ENCODE measurements at regions not wholly inside any gene's neighbourhood (a gene's known extent, or its start where the extent isn't known, plus 50 kb on each side); places are given as distances from the start of the nearest gene placed in this dataset.

DNA sequence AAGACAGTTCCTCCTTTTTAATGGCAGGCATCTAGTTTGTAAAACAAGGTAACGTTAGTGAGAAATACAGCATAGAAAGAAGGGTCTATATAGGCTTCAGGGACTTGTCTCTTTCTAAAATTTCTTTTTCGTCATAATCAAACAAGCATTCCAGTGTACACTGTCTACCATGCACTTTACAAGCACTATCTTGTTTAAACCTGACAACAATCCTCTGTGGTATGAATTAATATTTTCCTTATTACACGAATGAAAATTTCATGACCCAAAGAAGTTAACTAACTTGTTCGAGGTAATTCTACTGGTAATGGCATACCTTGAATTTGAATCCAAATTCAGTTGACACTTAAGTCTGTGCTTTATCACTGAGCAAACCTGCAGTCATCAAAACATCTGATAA is 399.7 kb upstream of the NBEA start:
- Histone ChIP-seq H3K4me3 (no peak overlapping the region), H3K36me3 (no peaks in the 10 kb centered on the region), H3K9me3 (no peaks in the 10 kb centered on the region), H3K27ac (no peak overlapping the region), H3K4me1 (peaks cover 0 to 4% (median 0%) of the 10 kb centered on the region in 12 donors), H3K27me3 (no peaks in the 10 kb centered on the region)
- no peak for DNase-seq
- WGBS, 4 donors: 76 to 90% (median 89%) methylated on average over 4 of the region's 4 CpGs
- TF ChIP-seq, protein P1, sequence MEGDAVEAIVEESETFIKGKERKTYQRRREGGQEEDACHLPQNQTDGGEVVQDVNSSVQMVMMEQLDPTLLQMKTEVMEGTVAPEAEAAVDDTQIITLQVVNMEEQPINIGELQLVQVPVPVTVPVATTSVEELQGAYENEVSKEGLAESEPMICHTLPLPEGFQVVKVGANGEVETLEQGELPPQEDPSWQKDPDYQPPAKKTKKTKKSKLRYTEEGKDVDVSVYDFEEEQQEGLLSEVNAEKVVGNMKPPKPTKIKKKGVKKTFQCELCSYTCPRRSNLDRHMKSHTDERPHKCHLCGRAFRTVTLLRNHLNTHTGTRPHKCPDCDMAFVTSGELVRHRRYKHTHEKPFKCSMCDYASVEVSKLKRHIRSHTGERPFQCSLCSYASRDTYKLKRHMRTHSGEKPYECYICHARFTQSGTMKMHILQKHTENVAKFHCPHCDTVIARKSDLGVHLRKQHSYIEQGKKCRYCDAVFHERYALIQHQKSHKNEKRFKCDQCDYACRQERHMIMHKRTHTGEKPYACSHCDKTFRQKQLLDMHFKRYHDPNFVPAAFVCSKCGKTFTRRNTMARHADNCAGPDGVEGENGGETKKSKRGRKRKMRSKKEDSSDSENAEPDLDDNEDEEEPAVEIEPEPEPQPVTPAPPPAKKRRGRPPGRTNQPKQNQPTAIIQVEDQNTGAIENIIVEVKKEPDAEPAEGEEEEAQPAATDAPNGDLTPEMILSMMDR (IDR thresholded peaks at IDR 0.05): no peak
- no peak for TF ChIP-seq POLR2A (IDR thresholded peaks at IDR 0.05)
- intact Hi-C loops (cut with DNase I): no loop called here
- no peak for ATAC-seq

DNA sequence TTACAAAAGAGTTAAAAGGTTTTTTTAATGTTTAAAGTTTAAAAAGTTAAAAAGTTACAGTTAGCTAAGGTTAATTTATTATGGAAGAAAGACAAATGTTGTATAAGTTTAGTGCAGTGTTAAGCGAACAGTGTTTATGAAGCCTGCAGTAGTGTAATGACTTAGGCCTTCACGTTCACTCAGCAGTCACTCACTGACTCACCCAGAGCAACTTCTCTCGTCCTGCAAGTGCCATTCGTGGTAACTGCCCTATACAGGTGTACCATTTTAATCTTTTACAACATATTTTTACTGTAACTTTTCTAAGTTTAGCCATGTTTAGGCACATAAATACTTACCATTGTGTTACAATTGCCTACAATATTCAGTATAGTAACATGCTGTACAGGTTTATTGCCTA is 398.2 kb upstream of the NBEA start:
- Histone ChIP-seq H3K4me3 (no peak overlapping the region), H3K27ac (no peak overlapping the region), H3K27me3 (no peaks in the 10 kb centered on the region), H3K36me3 (no peaks in the 10 kb centered on the region), H3K4me1 (peaks cover 0 to 4% (median 0%) of the 10 kb centered on the region in 12 donors), H3K9me3 (no peaks in the 10 kb centered on the region)
- DNase-seq (no peak), ATAC-seq (no peak)
- 89 to 92% (median 90%) methylated on average over 4 of the region's 4 CpGs for WGBS, 4 donors
- intact Hi-C loops (cut with DNase I): no loop called here
- TF ChIP-seq POLR2A (IDR thresholded peaks at IDR 0.05): no peak
- TF ChIP-seq, protein P1 (IDR thresholded peaks at IDR 0.05): no peak

DNA sequence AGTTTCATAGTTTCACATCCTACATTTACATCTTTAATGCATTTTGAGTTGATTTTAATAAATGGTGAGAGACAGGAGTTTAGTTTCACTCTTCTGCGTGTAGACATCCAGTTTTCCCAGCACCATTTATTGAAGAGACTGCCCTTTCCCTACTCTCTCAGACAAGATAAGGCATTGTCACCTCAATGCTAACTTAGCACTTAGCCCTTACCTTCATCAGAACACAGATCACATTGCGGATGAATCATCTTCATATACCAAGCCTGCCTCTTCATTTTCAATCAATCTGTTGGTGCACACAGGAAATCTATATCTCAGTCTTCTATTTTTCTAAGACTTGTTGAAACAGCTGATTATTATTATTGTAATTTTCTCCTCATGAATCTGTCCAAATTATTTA is 396.6 kb upstream of the NBEA start:
- 86 to 94% (median 91%) methylated on average over 2 of the region's 2 CpGs for WGBS, 4 donors
- ATAC-seq (no peak), DNase-seq (no peak)
- Histone ChIP-seq H3K36me3 (no peaks in the 10 kb centered on the region), H3K27me3 (no peaks in the 10 kb centered on the region), H3K27ac (no peak overlapping the region), H3K4me1 (peaks cover 0 to 4% (median 0%) of the 10 kb centered on the region in 12 donors), H3K9me3 (no peaks in the 10 kb centered on the region), H3K4me3 (no peak overlapping the region)
- intact Hi-C loops (cut with DNase I): no loop called here
- TF ChIP-seq, protein P1 (IDR thresholded peaks at IDR 0.05): no peak
- TF ChIP-seq POLR2A (IDR thresholded peaks at IDR 0.05): no peak

DNA sequence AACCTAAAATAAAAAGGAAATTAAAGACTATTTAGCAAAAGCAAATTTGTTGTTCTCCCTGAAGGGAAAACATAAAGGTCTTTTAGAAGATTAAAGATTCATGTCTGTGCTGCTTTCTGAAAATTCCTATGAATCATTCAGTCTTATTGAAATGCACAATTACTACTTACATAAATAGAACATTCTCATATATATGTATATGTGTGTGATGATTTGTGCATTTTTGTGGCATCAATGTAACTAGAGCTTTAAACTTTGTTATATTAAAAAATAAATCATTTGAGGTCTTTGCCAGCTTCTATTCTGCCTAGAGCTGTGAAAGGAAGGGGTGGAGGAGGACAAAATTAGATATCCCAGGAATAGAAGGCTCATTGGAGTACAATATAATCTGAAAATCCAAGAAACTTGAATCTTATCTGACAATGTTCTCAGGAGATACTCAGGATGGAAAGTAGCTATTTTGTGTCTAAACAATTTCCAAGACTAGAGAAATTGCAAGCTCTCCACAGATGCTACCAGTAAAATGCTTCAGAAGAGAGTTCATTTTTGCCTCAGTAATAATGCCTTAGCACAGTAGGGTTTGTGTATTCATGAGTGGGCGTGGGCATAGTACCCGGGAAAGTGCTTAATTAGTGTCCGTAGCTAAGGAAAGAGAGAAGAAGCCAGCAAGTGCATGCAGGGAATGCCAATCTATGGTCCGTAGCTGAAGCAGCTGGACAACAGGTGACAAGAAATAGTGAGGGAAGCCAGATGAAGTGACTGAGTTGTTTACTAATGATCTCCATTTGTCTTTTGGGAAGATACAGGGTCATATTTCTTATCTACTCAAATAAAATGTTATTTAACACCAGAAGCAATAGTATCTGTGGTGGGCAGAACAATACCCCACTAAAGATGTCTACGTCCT is 395.5 kb upstream of the NBEA start:
- 65 to 82% (median 72%) methylated on average over 5 of the region's 5 CpGs for WGBS, 4 donors
- DNase-seq (no peak), ATAC-seq (no peak)
- no peaks in the 10 kb centered on the region for H3K36me3 ChIP-seq
- TF ChIP-seq, protein P1 (IDR thresholded peaks at IDR 0.05): no peak
- TF ChIP-seq POLR2A (IDR thresholded peaks at IDR 0.05): no peak
- intact Hi-C loops (cut with DNase I): no loop called here
- peaks cover 0 to 4% (median 0%) of the 10 kb centered on the region in 12 donors for H3K4me1 ChIP-seq
- no peak overlapping the region for H3K27ac ChIP-seq
- H3K27me3 ChIP-seq: no peaks in the 10 kb centered on the region
- H3K9me3 ChIP-seq: no peaks in the 10 kb centered on the region
- no peak overlapping the region for H3K4me3 ChIP-seq

Data from heart left ventricle (tissue), 16 donors.